ENCODE measurements at regions not wholly inside any gene's neighbourhood (a gene's known extent, or its start where the extent isn't known, plus 50 kb on each side); places are given as distances from the start of the nearest gene placed in this dataset.
A peak's percentile ranks its signal among the peaks of the same experiment; 100 is the strongest.
"Not testable (repeated sequence)": the region's sequence is repeated elsewhere in the genome, so short reads cannot be mapped to it uniquely, and the experiment has no call there.

- no peak for DNase-seq
Measured at GRCh38 chr2:133843091-133843490, 274.8 kb upstream of the NCKAP5 start.

- DNase-seq, result no peak
Measured at GRCh38 chr2:133843551-133843950, 275.3 kb upstream of the NCKAP5 start.

- DNase-seq, result peak; percentile 54 to 58
Measured at GRCh38 chr2:133844214-133844892, 276.1 kb upstream of the NCKAP5 start.

GRCh38 chr2:133846476-133846875 lies 278.2 kb upstream of the NCKAP5 start:
- DNase-seq, result no peak

- no peak for DNase-seq
Measured at GRCh38 chr2:133847591-133847990, 279.3 kb upstream of the NCKAP5 start.

GRCh38 chr2:133848111-133848649 lies 279.9 kb upstream of the NCKAP5 start:
- DNase-seq, result no peak

GRCh38 chr2:133849341-133849740 lies 281.1 kb upstream of the NCKAP5 start:
- no peak for DNase-seq

- no peak for DNase-seq
Measured at GRCh38 chr2:133854603-133855200, 286.4 kb upstream of the NCKAP5 start.

- DNase-seq, result no peak
Measured at GRCh38 chr2:133855526-133855925, 287.3 kb upstream of the NCKAP5 start.

GRCh38 chr2:133856678-133857077 lies 288.4 kb upstream of the NCKAP5 start:
- DNase-seq, result no peak

GRCh38 chr2:133859578-133859977 lies 291.3 kb upstream of the NCKAP5 start:
- DNase-seq, result no peak

- DNase-seq, result no peak
Measured at GRCh38 chr2:133862400-133862977, 294.2 kb upstream of the NCKAP5 start.

GRCh38 chr2:133863106-133863800 lies 295.0 kb upstream of the NCKAP5 start:
- no peak for DNase-seq

- no peak for DNase-seq
Measured at GRCh38 chr2:133865141-133865540, 296.9 kb upstream of the NCKAP5 start.

GRCh38 chr2:133867166-133867565 lies 298.9 kb upstream of the NCKAP5 start:
- no peak for DNase-seq

- DNase-seq, result no peak
Measured at GRCh38 chr2:133871545-133872209, 303.4 kb upstream of the NCKAP5 start.

- DNase-seq, result no peak
Measured at GRCh38 chr2:133878326-133878725, 310.1 kb upstream of the NCKAP5 start.

- no peak for DNase-seq
Measured at GRCh38 chr2:133879703-133880102, 311.4 kb upstream of the NCKAP5 start.

- DNase-seq, result not testable (repeated sequence)
Measured at GRCh38 chr2:133882159-133882558, 313.9 kb upstream of the NCKAP5 start.

- DNase-seq, result no peak
Measured at GRCh38 chr2:133884739-133885381, 316.6 kb upstream of the NCKAP5 start.

GRCh38 chr2:133885847-133886246 lies 317.6 kb upstream of the NCKAP5 start:
- no peak for DNase-seq
